ENCODE measurements at regions not wholly inside any gene's neighbourhood (a gene's known extent, or its start where the extent isn't known, plus 50 kb on each side); places are given as distances from the start of the nearest gene placed in this dataset.
"Not testable (repeated sequence)": the region's sequence is repeated elsewhere in the genome, so short reads cannot be mapped to it uniquely, and the experiment has no call there.

DNA sequence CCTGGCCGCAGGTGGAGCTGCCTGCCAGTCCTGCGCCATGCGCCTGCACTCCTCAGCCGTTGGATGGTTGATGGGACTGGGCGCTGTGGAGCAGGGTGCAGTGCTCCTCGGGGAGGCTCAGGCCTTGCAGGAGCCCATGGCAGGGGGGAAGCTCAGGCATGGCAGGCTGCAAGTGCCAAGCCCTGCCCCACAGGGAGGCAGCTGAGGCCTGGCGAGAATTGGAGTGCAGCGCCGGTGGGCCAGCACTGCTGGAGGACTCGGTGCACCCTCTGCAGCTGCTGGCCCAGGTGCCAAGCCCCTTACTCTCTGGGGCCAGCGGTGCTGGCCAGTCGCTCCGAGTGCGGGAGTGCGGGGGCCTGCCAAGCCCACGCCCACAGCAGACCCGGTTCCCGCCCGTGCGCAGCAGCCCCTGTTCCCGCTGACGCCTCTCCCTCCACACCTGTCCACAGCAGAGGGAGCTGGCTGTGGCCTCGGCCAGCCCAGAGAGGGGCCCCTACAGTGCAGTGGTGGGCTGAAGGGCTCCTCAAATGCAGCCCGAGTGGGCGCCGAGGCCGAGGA is 275.9 kb upstream of the FRG1 start:
- H3K4me3 ChIP-seq (ENCODE audit: low read depth, low read length): no peak overlapping the region
- TF ChIP-seq CTCF (IDR thresholded peaks at IDR 0.05; ENCODE audit: borderline replicate concordance, insufficient read depth, low read depth, low read length): no peak

DNA sequence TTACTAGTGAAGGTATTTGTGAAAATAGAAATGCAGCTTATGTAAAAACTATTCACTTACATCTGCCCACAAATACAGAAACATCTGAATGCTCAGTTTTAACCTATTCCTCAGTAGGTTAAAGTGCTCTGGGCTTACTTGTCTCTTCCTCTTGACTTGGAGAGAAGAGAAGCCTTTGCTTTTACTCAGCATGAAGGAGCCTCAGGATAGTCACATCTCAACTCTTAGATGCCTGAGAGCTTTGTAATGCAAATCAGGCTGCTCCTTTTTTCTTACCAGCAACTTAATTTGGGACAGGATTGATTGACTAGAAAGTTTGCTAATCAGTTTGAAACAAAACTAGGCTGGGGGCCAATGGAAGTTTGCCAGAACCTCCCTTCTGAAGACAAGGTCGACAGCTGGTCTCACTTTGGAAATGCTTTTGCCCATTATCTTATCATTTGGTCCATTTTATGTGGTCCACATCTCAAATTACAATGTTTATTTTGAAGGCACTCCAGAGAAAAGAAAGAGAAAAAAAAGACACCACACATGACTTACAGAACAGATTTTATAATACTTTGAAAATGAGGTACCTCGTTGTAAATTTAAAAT is 274.9 kb upstream of the FRG1 start:
- H3K4me3 ChIP-seq (ENCODE audit: low read depth, low read length): not testable (repeated sequence)

GRCh38 chr4:189667386-189667785 is 273.3 kb upstream of the FRG1 start:
- not testable (repeated sequence) for H3K4me3 ChIP-seq (ENCODE audit: low read depth, low read length)

GRCh38 chr4:189697675-189698245 is 242.9 kb upstream of the FRG1 start:
- H3K4me3 ChIP-seq (ENCODE audit: low read depth, low read length): not testable (repeated sequence)

GRCh38 chr4:189703000-189703399 is 237.7 kb upstream of the FRG1 start:
- H3K4me3 ChIP-seq (ENCODE audit: low read depth, low read length): not testable (repeated sequence)

GRCh38 chr4:189706821-189707220 is 233.9 kb upstream of the FRG1 start:
- not testable (repeated sequence) for H3K4me3 ChIP-seq (ENCODE audit: low read depth, low read length)

GRCh38 chr4:189707227-189707626 is 233.4 kb upstream of the FRG1 start:
- not testable (repeated sequence) for H3K4me3 ChIP-seq (ENCODE audit: low read depth, low read length)

DNA sequence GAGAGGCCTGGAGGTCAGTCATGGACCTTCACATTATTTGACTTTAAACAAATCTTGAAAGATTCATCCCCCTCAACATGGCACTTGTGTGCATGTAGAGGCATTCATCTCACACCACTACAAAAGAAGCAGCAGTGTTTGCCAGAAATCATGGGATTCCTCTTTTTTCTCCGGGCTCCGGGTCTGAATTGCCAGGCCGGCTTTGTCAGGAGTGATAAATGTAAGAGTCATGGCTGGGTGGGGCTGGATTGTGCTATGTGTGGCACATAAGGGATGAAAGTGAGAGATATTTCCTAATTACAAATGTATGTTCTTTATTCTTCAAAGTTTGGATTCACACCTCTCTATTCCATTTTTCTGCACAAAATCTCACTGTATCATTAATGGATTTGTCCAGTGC is 228.7 kb upstream of the FRG1 start:
- not testable (repeated sequence) for H3K4me3 ChIP-seq (ENCODE audit: low read depth, low read length)

DNA sequence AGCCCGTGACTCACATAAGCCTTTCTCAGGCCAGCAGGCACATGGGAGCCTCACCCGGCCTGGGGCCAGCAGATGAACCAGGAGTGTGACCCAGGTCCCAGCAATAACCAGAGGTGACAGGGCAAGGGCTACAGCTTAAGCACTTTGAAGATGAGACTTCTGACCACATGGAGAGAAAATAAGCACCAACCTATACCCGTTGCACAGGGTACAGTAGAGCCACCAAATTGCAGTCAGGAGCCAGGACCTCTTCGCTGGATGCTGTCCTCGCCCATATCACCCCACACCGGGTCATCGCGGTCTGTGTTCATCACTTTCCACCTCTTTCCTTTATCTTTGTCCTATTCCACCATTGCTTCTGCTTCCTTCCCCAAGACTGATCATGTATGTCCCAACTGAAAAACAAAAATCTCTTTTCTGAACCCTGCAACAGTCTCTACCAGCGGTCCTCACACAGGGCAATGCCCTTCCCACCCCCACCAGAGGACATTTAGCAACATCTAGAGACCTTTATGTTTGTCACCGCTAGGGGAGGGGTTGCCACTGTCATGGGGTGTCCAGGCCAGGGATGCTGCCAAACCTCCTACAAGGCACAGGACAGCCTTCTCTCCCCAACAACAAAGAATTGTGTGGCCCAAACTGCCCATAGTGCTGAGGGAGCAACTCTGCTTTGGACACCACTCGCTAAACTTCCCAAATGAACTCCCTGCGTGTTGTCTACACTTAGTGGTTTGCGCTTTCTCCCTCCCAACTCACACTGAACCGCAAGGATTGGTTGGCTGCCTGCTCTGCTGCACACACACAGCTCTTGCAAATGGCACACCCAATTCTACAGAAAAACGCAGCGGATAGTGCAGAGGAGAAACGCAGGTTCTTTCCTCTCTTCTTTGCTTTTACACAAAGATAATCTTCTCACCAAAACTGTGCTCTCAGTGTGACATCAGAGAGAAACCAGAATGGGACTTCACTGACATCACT is 219.4 kb upstream of the FRG1 start:
- not testable (repeated sequence) for H3K4me3 ChIP-seq (ENCODE audit: low read depth, low read length)

DNA sequence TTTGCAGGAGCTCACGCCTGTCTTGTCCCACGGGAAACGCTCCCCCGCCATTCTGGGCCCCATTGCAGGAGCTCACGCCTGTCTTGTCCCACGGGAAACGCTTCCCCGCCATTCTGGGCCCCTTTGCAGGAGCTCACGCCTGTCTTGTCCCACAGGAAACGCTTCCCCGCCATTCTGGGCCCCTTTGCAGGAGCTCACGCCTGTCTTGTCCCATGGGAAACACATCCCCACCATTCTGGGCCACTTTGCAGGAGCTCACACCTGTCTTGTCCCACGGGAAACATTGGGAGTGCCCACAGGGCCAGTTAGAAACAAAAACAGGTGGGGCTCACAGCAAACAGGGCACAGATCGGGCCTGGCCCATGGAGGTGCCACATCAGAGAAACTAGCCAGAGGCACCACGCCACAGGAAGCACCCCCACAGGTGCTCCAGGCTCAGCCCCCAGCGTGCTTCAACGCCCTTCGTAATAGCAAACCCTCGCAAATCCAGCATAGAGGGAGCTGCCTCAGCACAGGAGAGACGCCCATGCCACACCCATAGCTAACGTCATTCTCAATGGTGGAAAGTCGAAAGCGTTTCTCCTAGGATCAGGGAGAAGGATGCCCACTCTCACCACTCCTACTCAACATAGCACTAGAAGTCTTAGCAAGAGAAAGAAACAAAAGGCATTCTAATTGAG is 218.2 kb upstream of the FRG1 start:
- H3K4me3 ChIP-seq (ENCODE audit: low read depth, low read length): not testable (repeated sequence)

GRCh38 chr4:189727982-189728638 is 212.6 kb upstream of the FRG1 start:
- not testable (repeated sequence) for H3K4me3 ChIP-seq (ENCODE audit: low read depth, low read length)

DNA sequence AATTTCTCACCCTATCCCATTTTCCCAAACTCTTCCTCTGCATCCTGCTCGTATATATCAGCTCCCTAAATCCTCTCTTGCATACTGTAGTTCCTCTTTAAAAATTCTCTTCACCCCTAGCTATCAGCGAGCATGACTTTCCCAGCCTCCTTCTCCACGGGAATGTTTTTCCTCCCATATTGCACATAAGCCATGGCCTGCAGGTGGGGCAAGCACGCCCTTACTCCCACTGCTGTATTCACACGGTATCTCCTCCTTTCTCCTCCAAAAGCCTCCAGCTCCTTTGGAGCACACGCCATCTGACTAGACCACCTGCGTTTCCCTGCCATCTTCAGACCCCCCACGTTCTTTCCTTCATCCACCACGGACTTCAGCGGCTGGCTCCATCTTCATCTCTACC is 208.7 kb upstream of the FRG1 start:
- H3K4me3 ChIP-seq (ENCODE audit: low read depth, low read length): not testable (repeated sequence)

- not testable (repeated sequence) for H3K4me3 ChIP-seq (ENCODE audit: low read depth, low read length)
Observed at GRCh38 chr4:189733507-189733906, 207.2 kb upstream of the FRG1 start.

- not testable (repeated sequence) for H3K4me3 ChIP-seq (ENCODE audit: low read depth, low read length)
Observed at GRCh38 chr4:189734648-189735267, 205.9 kb upstream of the FRG1 start.

DNA sequence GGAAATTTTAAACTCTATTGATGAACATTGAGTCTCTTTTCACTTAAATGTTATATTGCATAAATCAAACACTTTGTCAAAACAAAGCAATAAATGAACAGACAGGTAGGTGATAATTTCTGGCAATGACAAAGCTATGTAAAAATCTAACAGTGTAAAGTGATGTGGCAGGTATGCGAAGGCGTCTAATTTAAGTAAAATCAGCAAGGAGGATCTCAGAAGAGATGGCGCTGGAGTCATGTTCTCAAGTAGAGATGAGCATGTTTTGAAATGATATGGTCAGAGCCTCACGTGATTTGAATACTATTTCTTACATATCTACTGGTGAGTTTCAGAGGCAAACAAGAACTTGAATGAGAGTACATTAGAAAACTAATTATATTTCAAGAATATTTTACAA is 204.0 kb upstream of the FRG1 start:
- H3K4me3 ChIP-seq (ENCODE audit: low read depth, low read length): not testable (repeated sequence)

- H3K4me3 ChIP-seq (ENCODE audit: low read depth, low read length): not testable (repeated sequence)
Observed at GRCh38 chr4:189740118-189740517, 200.6 kb upstream of the FRG1 start.

Measured in GM12875 (cell line).